IMR-90 (cell line): ENCODE measurements at regions not wholly inside any gene's neighbourhood (a gene's known extent, or its start where the extent isn't known, plus 50 kb on each side); places are given as distances from the start of the nearest gene placed in this dataset.
A peak's percentile ranks its signal among the peaks of the same experiment; 100 is the strongest.

Source experiments
- ATAC-seq: fragments of 200-7000 bp; cut with Tn5 transposase; 2 replicates; pipeline ENCODE4 v1.9.1; 2020; ENCODE audit warnings: low read depth, mild to moderate bottlenecking, moderate library complexity
- BruUV-seq: library from RNA; stranded (reverse); fragments of 400-500 nt; replicated peaks from 2 replicates; lab custom pipeline; 2021; lab: Mats Ljungman, UMichigan
- CTCF ChIA-PET: fragments of 300-600 bp; formaldehyde crosslinking; extraction: SDS; loops from one replicate; lab custom pipeline; 2021; ENCODE audit warnings: antibody characterized with exemption; lab: Yijun Ruan, JAX
- POLR2A ChIA-PET: fragments of 300-600 bp; sonication (Branson Sonifier 250); formaldehyde crosslinking; loops from one replicate; lab custom pipeline; 2022; ENCODE audit warnings: antibody characterized with exemption; ENCODE audit not compliant: unreplicated experiment; lab: Charles Lee
- DNase-seq: peaks from one replicate; pipeline ENCODE4 v3.0.0; 2013
- H2AFZ ChIP-seq: replicated peaks from 2 replicates; pipeline ENCODE3; 2013; ENCODE audit warnings: low read length, mild to moderate bottlenecking; ENCODE audit not compliant: poor library complexity
- H2AK5ac ChIP-seq: 2 replicates; pipeline ENCODE4 v1.6.1; 2013; ENCODE audit warnings: low read depth, low read length, inconsistent platforms
- H2AK9ac ChIP-seq: replicated peaks from 2 replicates; pipeline ENCODE3; 2013; ENCODE audit warnings: mild to moderate bottlenecking, low read depth, low read length, moderate library complexity; ENCODE audit not compliant: poor library complexity
- H2BK120ac ChIP-seq: 2 replicates; pipeline ENCODE4 v1.6.1; 2013; ENCODE audit warnings: low read depth, low read length, inconsistent platforms
- H2BK15ac ChIP-seq: 3 replicates; pipeline ENCODE4 v1.6.1; 2013; ENCODE audit warnings: low read depth, low read length, inconsistent platforms
- H2BK20ac ChIP-seq: 2 replicates; pipeline ENCODE4 v1.6.1; 2013; ENCODE audit warnings: low read depth, mild to moderate bottlenecking, inconsistent platforms, low read length, moderate library complexity
- H2BK5ac ChIP-seq: 2 replicates; pipeline ENCODE4 v1.6.1; 2013; ENCODE audit warnings: mild to moderate bottlenecking, low read depth, low read length, inconsistent platforms; ENCODE audit not compliant: poor library complexity, severe bottlenecking
- H3K14ac ChIP-seq: replicated peaks from 2 replicates; pipeline ENCODE4 v1.6.1; 2013; ENCODE audit warnings: low read depth, low read length, inconsistent platforms
- H3K18ac ChIP-seq: 2 replicates; pipeline ENCODE4 v1.6.1; 2013; ENCODE audit warnings: low read depth, low read length, control low read depth
- H3K23ac ChIP-seq: 2 replicates; pipeline ENCODE4 v1.6.1; 2013; ENCODE audit warnings: low read depth, low read length, inconsistent platforms
- H3K27ac ChIP-seq: 2 replicates; pipeline ENCODE4 v1.5.1; 2013; ENCODE audit warnings: mild to moderate bottlenecking, control low read depth, low read length; ENCODE audit not compliant: insufficient read depth
- H3K27me3 ChIP-seq: 2 replicates; pipeline ENCODE4 v1.6.1; 2013; ENCODE audit warnings: low read length; ENCODE audit not compliant: control insufficient read depth, insufficient read depth
- H3K36me3 ChIP-seq: 2 replicates; pipeline ENCODE4 v1.6.1; 2013; ENCODE audit warnings: low read length, mixed read lengths; ENCODE audit not compliant: control insufficient read depth, insufficient read depth
- H3K4ac ChIP-seq: 2 replicates; pipeline ENCODE4 v1.6.1; 2013; ENCODE audit warnings: low read depth, low read length, inconsistent platforms
- H3K4me1 ChIP-seq: 2 replicates; pipeline ENCODE4 v1.6.1; 2013; ENCODE audit warnings: low read length, mixed read lengths; ENCODE audit not compliant: control insufficient read depth, insufficient read depth
- H3K4me2 ChIP-seq: 2 replicates; pipeline ENCODE4 v1.6.1; 2013; ENCODE audit warnings: low read depth, mild to moderate bottlenecking, control low read depth, low read length, moderate library complexity
- H3K4me3 ChIP-seq: 2 replicates; pipeline ENCODE4 v1.5.1; 2013; ENCODE audit warnings: low read depth, mild to moderate bottlenecking, control low read depth, low read length, moderate library complexity; ENCODE audit not compliant: insufficient read depth
- H3K56ac ChIP-seq: 2 replicates; pipeline ENCODE4 v1.6.1; 2013; ENCODE audit warnings: low read length, inconsistent platforms; ENCODE audit not compliant: insufficient read depth; ENCODE audit errors: extremely low read depth
- H3K79me1 ChIP-seq, 2 experiments: 2 replicates each; pipeline ENCODE4 v1.6.1; 2013; ENCODE audit warnings: low read length in 2 of 2, inconsistent platforms in 1 of 2, low read depth in 1 of 2
- H3K9ac ChIP-seq: 2 replicates; pipeline ENCODE4 v1.6.1; 2013; ENCODE audit warnings: low read depth, low read length, control low read depth
- H3K9me1 ChIP-seq: 2 replicates; pipeline ENCODE4 v1.6.1; 2013; ENCODE audit warnings: low read length, inconsistent platforms; ENCODE audit not compliant: insufficient read depth
- H3K9me3 ChIP-seq: 2 replicates; pipeline ENCODE4 v1.6.1; 2013; ENCODE audit warnings: low read length; ENCODE audit not compliant: control insufficient read depth, insufficient read depth
- H4K20me1 ChIP-seq: 2 replicates; pipeline ENCODE4 v1.6.1; 2013; ENCODE audit warnings: low read length, inconsistent platforms; ENCODE audit not compliant: insufficient read depth
- H4K5ac ChIP-seq: 2 replicates; pipeline ENCODE4 v1.6.1; 2013; ENCODE audit warnings: mild to moderate bottlenecking, low read depth, low read length, control low read depth
- H4K8ac ChIP-seq, 2 experiments: 2 replicates each; pipeline ENCODE4 v1.6.1; 2013; ENCODE audit warnings: low read depth in 2 of 2, low read length in 2 of 2, control low read depth in 1 of 2, inconsistent platforms in 1 of 2
- H4K91ac ChIP-seq: 2 replicates; pipeline ENCODE4 v1.6.1; 2013; ENCODE audit warnings: low read depth, low read length, inconsistent platforms; ENCODE audit not compliant: insufficient read depth
- BHLHE40 ChIP-seq: fragments of 150-350 bp; IDR thresholded peaks from 2 replicates; pipeline ENCODE4 v1.6.1; 2016; ENCODE audit warnings: mild to moderate bottlenecking, low read depth, low read length
- CEBPB ChIP-seq: IDR thresholded peaks from 2 replicates; pipeline ENCODE4 v1.6.1; 2012; ENCODE audit warnings: low read depth, low read length, improper control_type of control experiment
- CHD1 ChIP-seq: IDR thresholded peaks from 2 replicates; pipeline ENCODE4 v1.6.1; 2012; ENCODE audit warnings: low read depth, low read length, improper control_type of control experiment
- CTCF ChIP-seq: conservative IDR thresholded peaks from 2 replicates; pipeline ENCODE4 v1.5.1; 2012; ENCODE audit warnings: mild to moderate bottlenecking, low read depth, low read length, improper control_type of control experiment
- ELK1 ChIP-seq: fragments of 150-350 bp; IDR thresholded peaks from 2 replicates; pipeline ENCODE4 v1.6.1; 2016; ENCODE audit warnings: low read depth, mild to moderate bottlenecking, low read length, moderate library complexity, borderline replicate concordance
- FOS ChIP-seq: fragments of 150-350 bp; IDR thresholded peaks from 2 replicates; pipeline ENCODE4 v1.6.1; 2016; ENCODE audit warnings: low read depth, low read length
- MAFK ChIP-seq: IDR thresholded peaks from 2 replicates; pipeline ENCODE4 v1.6.1; 2012; ENCODE audit warnings: low read depth, low read length, improper control_type of control experiment
- MAZ ChIP-seq: IDR thresholded peaks from 2 replicates; pipeline ENCODE4 v1.6.1; 2012; ENCODE audit warnings: low read depth, mild to moderate bottlenecking, low read length, improper control_type of control experiment, moderate library complexity, borderline replicate concordance
- MXI1 ChIP-seq: IDR thresholded peaks from 2 replicates; pipeline ENCODE4 v1.6.1; 2012; ENCODE audit warnings: low read depth, mild to moderate bottlenecking, low read length, moderate library complexity, borderline replicate concordance
- NFE2L2 ChIP-seq: fragments of 150-350 bp; IDR thresholded peaks from 2 replicates; pipeline ENCODE4 v1.6.1; 2016; ENCODE audit warnings: low read depth, mild to moderate bottlenecking, low read length
- POLR2A ChIP-seq: IDR thresholded peaks from 2 replicates; pipeline ENCODE4 v1.6.1; 2012; ENCODE audit warnings: mild to moderate bottlenecking, low read depth, low read length
- RAD21 ChIP-seq: IDR thresholded peaks from 2 replicates; pipeline ENCODE4 v1.6.1; 2012; ENCODE audit warnings: low read length, improper control_type of control experiment
- RCOR1 ChIP-seq: IDR thresholded peaks from 2 replicates; pipeline ENCODE4 v1.6.1; 2012; ENCODE audit warnings: mild to moderate bottlenecking, low read length, improper control_type of control experiment; ENCODE audit not compliant: insufficient replicate concordance
- RFX5 ChIP-seq: IDR thresholded peaks from 2 replicates; pipeline ENCODE4 v1.8.0; 2012; ENCODE audit warnings: low read depth, mild to moderate bottlenecking, low read length, moderate library complexity
- SMC3 ChIP-seq: fragments of 150-350 bp; IDR thresholded peaks from 2 replicates; pipeline ENCODE4 v1.6.1; 2016; ENCODE audit warnings: low read depth, mild to moderate bottlenecking, antibody characterized with exemption, low read length, moderate library complexity
- WGBS, 2 experiments: methylation state at CpG; one replicate each; pipeline versions ENCODE4 v1.1.5 to v1.1.7; 2013; ENCODE audit warnings: missing lambda C conversion rate in 2 of 2; ENCODE audit not compliant: insufficient read length in 1 of 2; ENCODE audit errors: extremely low coverage in 2 of 2; 5-methylcytosine and 5-hydroxymethylcytosine counted together
- dilution Hi-C: fragments of 300-500 bp; cut with HindIII; formaldehyde crosslinking; loops from one replicate; pipeline ENCODE4 v1.14.3; 2018; ENCODE audit warnings: low sequenced_read_pairs; ENCODE audit not compliant: unreplicated experiment
- in situ Hi-C: fragments of 300-500 bp; cut with MboI; formaldehyde crosslinking; loops from 3 replicates; pipeline ENCODE4 v1.14.3; 2019; ENCODE audit warnings: low sequenced_read_pairs, inconsistent platforms, mixed read lengths
- intact Hi-C: fragments of 100-400 bp; cut with micrococcal nuclease; formaldehyde crosslinking; loops from 2 replicates; pipeline ENCODE4 v1.10.0; 2022
- TF ChIP-seq, protein P1 (sequence below): fragments of 150-350 bp; IDR thresholded peaks from 2 replicates; pipeline ENCODE4 v1.6.1; 2017; ENCODE audit warnings: mild to moderate bottlenecking, antibody characterized with exemption, low read length, low read depth

DNA sequence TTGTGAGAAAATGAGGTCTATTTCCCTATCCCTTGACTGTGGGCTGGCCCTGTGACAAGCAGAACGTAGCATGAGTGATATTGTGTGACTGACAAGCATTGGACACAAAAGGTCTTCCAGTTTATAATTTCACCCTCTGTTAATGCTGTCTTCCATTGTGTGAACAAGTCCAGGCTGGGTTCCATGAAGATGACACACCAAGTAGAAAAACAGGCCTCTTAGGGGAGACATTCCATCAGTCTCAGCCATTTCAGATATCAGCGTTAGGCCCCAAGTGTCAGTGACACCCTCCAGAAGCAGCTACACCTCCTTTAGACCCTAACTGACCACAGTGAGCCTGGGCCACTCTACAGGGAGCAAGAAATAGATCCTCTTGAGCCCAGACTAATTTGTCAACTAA lies 511.3 kb downstream of the FBXO15 start:
- in situ Hi-C loops: no loop called here
- H3K9me1 ChIP-seq: peaks cover 9% of the 10 kb centered on the region
- peak overlapping the region; percentile 95 for H4K5ac ChIP-seq
- no peaks in the 10 kb centered on the region for H3K27me3 ChIP-seq
- H3K4me2 ChIP-seq: no peak overlapping the region; the same call in 1 of the 2 replicates
- peak overlapping the region; percentile 97; the same call in 2 of the 3 replicates for H2BK15ac ChIP-seq
- H3K27ac ChIP-seq: peak overlapping the region; percentile 46
- ChIA-PET POLR2A (no interaction called here), CTCF (no interaction called here)
- peak overlapping the region; percentile 63; the same call in 1 of the 2 replicates for H3K18ac ChIP-seq
- H4K8ac ChIP-seq: peak overlapping the region; percentile 12 to 85; a peak in 3 of 4 replicates
- H2AK5ac ChIP-seq: peak overlapping the region; percentile 93; the same call in 1 of the 2 replicates
- H3K4me3 ChIP-seq: no peak overlapping the region
- peak overlapping the region; percentile 76 for H4K91ac ChIP-seq
- no peaks in the 10 kb centered on the region for H3K36me3 ChIP-seq
- intact Hi-C loops: no loop called here
- DNase-seq (peak; percentile 38), ATAC-seq (no peak)
- peak overlapping the region; percentile 74 for H2BK120ac ChIP-seq
- peaks cover 27 to 40% of the 10 kb centered on the region in 2 experiments for H3K79me1 ChIP-seq
- no peak overlapping the region for H3K56ac ChIP-seq
- H2BK20ac ChIP-seq: peak overlapping the region; percentile 94
- peak overlapping the region; percentile 90 for H2BK5ac ChIP-seq
- peak overlapping the region; percentile 87 for H3K23ac ChIP-seq
- TF ChIP-seq SMC3 (no peak), MXI1 (no peak), MAZ (no peak), CHD1 (no peak), ELK1 (no peak), BHLHE40 (no peak), RAD21 (no peak), RFX5 (no peak), NFE2L2 (no peak), CTCF (no peak), MAFK (no peak), RCOR1 (no peak), CEBPB (no peak), FOS (no peak), POLR2A (no peak)
- TF ChIP-seq, protein P1, sequence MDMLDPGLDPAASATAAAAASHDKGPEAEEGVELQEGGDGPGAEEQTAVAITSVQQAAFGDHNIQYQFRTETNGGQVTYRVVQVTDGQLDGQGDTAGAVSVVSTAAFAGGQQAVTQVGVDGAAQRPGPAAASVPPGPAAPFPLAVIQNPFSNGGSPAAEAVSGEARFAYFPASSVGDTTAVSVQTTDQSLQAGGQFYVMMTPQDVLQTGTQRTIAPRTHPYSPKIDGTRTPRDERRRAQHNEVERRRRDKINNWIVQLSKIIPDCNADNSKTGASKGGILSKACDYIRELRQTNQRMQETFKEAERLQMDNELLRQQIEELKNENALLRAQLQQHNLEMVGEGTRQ: no peak
- H3K9ac ChIP-seq: no peak overlapping the region
- dilution Hi-C loops: no loop called here
- H3K4ac ChIP-seq: peak overlapping the region; percentile 72
- peak overlapping the region; percentile 81 for H2AFZ ChIP-seq
- H3K14ac ChIP-seq: peak overlapping the region; percentile 55
- no CpG with 5 or more reads among the region's 2 CpGs for WGBS, 2 experiments
- no peaks in the 10 kb centered on the region for H3K9me3 ChIP-seq
- peak overlapping the region; percentile 52 for H2AK9ac ChIP-seq
- BruUV-seq: no TSS peak
- H4K20me1 ChIP-seq: no peaks in the 10 kb centered on the region
- H3K4me1 ChIP-seq: peaks cover 11% of the 10 kb centered on the region
